ENCODE measurements at regions not wholly inside any gene's neighbourhood (a gene's known extent, or its start where the extent isn't known, plus 50 kb on each side); places are given as distances from the start of the nearest gene placed in this dataset.

DNA sequence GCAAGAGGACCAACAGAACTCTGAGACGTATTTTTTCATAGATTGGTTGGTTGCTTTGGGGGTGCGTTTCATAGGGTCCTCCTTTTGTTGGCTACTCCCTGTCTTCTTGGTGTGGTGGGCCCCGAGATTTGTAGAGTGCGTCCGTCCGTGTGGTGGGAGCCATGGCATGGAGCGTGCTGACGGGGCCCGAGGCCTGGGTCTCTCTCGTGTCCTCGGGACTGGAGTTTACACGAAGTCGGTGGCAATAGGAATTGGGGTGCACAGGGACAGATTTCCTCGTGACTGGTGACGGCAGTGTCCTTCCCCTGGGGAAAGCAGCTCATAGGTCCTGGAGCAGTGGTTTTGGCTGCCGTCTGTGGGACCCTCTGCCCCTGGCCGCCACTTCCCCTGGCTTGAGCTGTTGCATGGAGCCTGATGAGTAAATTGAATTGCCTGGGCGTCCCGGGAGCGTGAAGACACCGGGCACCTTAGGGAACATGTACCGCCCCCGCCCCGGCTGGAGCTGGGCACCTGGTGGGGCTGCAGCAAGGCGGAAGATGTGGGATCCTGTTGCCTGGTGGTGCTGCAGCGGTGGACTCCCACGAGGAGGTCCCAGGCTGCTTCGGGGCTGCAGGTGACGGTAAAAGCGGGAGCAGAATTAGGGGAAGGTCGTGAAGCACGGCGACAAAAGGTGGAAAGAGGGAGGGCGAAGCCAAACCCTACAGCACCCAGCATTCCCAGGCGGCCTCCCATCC is 153.7 kb upstream of the ALG10B start:
- no peaks in the 10 kb centered on the region for H4K20me1 ChIP-seq (ENCODE audit: insufficient read depth)
- H3K4me2 ChIP-seq (ENCODE audit: low read length), result no peak overlapping the region
- H3K4me1 ChIP-seq (ENCODE audit: control insufficient read depth in 1 of 2, insufficient read depth in 2 of 2, low read length in 2 of 2), result no peaks in the 10 kb centered on the region
- CTCF ChIA-PET, result no interaction called here
- POLR2A ChIA-PET, result no interaction called here
- no peaks in the 10 kb centered on the region for H3K27me3 ChIP-seq (ENCODE audit: insufficient read depth, low read length)
- H3K36me3 ChIP-seq (ENCODE audit: control insufficient read depth in 1 of 2, insufficient read depth in 2 of 2, low read length in 2 of 2), result no peaks in the 10 kb centered on the region
- no peak overlapping the region for H2AFZ ChIP-seq (ENCODE audit: low read depth, low read length, poor library complexity, severe bottlenecking)
- no peak for ATAC-seq
- DNase-seq (ENCODE audit: low read depth, low spot score), result no peak
- no peaks in the 10 kb centered on the region for H3K9me3 ChIP-seq (ENCODE audit: control insufficient read depth in 1 of 2, insufficient read depth in 1 of 2, low read depth in 1 of 2, low read length in 2 of 2)
- intact Hi-C loops (cut with micrococcal nuclease), result no loop called here
- H3K27ac ChIP-seq (ENCODE audit: low read depth, low read length), result no peak overlapping the region
- no peak overlapping the region for H3K4me3 ChIP-seq (replicated peaks in 1 of 2; ENCODE audit: low read depth in 1 of 2, low read length in 2 of 2)
- no peaks in the 10 kb centered on the region for H3K79me2 ChIP-seq (ENCODE audit: insufficient read depth, low read length)
- no peaks in the 10 kb centered on the region for H3K9me2 ChIP-seq (ENCODE audit: insufficient read depth)
- RAD21 ChIA-PET (ENCODE audit: low non-redundant PET in 1 of 2, low total read pairs in 2 of 2, uncharacterized antibody in 2 of 2, unreplicated experiment in 2 of 2), result no interaction called here
- TF ChIP-seq SRF (IDR thresholded peaks at IDR 0.05; ENCODE audit: low read depth), result no peak
- TF ChIP-seq, protein P1, sequence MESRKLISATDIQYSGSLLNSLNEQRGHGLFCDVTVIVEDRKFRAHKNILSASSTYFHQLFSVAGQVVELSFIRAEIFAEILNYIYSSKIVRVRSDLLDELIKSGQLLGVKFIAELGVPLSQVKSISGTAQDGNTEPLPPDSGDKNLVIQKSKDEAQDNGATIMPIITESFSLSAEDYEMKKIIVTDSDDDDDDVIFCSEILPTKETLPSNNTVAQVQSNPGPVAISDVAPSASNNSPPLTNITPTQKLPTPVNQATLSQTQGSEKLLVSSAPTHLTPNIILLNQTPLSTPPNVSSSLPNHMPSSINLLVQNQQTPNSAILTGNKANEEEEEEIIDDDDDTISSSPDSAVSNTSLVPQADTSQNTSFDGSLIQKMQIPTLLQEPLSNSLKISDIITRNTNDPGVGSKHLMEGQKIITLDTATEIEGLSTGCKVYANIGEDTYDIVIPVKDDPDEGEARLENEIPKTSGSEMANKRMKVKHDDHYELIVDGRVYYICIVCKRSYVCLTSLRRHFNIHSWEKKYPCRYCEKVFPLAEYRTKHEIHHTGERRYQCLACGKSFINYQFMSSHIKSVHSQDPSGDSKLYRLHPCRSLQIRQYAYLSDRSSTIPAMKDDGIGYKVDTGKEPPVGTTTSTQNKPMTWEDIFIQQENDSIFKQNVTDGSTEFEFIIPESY (IDR thresholded peaks at IDR 0.05; ENCODE audit: extremely low read depth, insufficient replicate concordance, low read length), result no peak
- TF ChIP-seq, protein P2, sequence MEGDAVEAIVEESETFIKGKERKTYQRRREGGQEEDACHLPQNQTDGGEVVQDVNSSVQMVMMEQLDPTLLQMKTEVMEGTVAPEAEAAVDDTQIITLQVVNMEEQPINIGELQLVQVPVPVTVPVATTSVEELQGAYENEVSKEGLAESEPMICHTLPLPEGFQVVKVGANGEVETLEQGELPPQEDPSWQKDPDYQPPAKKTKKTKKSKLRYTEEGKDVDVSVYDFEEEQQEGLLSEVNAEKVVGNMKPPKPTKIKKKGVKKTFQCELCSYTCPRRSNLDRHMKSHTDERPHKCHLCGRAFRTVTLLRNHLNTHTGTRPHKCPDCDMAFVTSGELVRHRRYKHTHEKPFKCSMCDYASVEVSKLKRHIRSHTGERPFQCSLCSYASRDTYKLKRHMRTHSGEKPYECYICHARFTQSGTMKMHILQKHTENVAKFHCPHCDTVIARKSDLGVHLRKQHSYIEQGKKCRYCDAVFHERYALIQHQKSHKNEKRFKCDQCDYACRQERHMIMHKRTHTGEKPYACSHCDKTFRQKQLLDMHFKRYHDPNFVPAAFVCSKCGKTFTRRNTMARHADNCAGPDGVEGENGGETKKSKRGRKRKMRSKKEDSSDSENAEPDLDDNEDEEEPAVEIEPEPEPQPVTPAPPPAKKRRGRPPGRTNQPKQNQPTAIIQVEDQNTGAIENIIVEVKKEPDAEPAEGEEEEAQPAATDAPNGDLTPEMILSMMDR (IDR thresholded peaks at IDR 0.05 in 2 of 3, conservative IDR thresholded peaks at IDR 0.05 in 1 of 3; ENCODE audit: borderline replicate concordance in 1 of 3, insufficient read depth in 1 of 3, low read depth in 2 of 3, low read length in 2 of 3), result no peak
- TF ChIP-seq POLR2A (IDR thresholded peaks at IDR 0.05; ENCODE audit: borderline replicate concordance, extremely low read depth, insufficient read depth, insufficient read length), result no peak
- TF ChIP-seq ELF1 (IDR thresholded peaks at IDR 0.05; ENCODE audit: borderline replicate concordance, low read depth), result no peak
- TF ChIP-seq TCF7L2 (IDR thresholded peaks at IDR 0.05; ENCODE audit: borderline replicate concordance, extremely low read depth, insufficient read depth, insufficient read length), result no peak
- no peak for TF ChIP-seq JUND (IDR thresholded peaks at IDR 0.05)
- no peak for TF ChIP-seq ZFX (IDR thresholded peaks at IDR 0.05)
- no peak for TF ChIP-seq ZNF274 (IDR thresholded peaks at IDR 0.05; ENCODE audit: low read depth, low read length)
- TF ChIP-seq CEBPB (IDR thresholded peaks at IDR 0.05; ENCODE audit: low read depth), result no peak
- TF ChIP-seq EGR1 (IDR thresholded peaks at IDR 0.05; ENCODE audit: low read depth), result no peak
- TF ChIP-seq, protein P3, sequence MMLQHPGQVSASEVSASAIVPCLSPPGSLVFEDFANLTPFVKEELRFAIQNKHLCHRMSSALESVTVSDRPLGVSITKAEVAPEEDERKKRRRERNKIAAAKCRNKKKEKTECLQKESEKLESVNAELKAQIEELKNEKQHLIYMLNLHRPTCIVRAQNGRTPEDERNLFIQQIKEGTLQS (IDR thresholded peaks at IDR 0.05), result no peak
- no peak for TF ChIP-seq CBX3 (IDR thresholded peaks at IDR 0.05; ENCODE audit: low read depth)
- TF ChIP-seq YY1 (IDR thresholded peaks at IDR 0.05; ENCODE audit: extremely low read depth, insufficient replicate concordance, low read depth, low read length), result no peak
- TF ChIP-seq POLR2AphosphoS5 (IDR thresholded peaks at IDR 0.05; ENCODE audit: low read depth, low read length), result no peak
- TF ChIP-seq SIN3A (IDR thresholded peaks at IDR 0.05; ENCODE audit: low read depth), result no peak
- TF ChIP-seq FOSL1 (IDR thresholded peaks at IDR 0.05; ENCODE audit: low read depth), result no peak
- no TSS peak for BruUV-seq (replicated peaks)
- H3K9ac ChIP-seq (ENCODE audit: low read length), result no peak overlapping the region
